HEK293T (cell line): ENCODE measurements at regions not wholly inside any gene's neighbourhood (a gene's known extent, or its start where the extent isn't known, plus 50 kb on each side); places are given as distances from the start of the nearest gene placed in this dataset.

Experiments used
- CTCF ChIA-PET: fragments of 350-600 bp; formaldehyde crosslinking; extraction: SDS; loops from one replicate; lab custom pipeline; 2021; ENCODE audit warnings: antibody characterized with exemption, inconsistent platforms; lab: Yijun Ruan, JAX
- POLR2A ChIA-PET: fragments of 350-600 bp; formaldehyde crosslinking; extraction: SDS; loops from one replicate; lab custom pipeline; 2020; ENCODE audit warnings: antibody characterized with exemption, inconsistent platforms; lab: Yijun Ruan, JAX
- DNase-seq: peaks from one replicate; pipeline ENCODE4 v3.0.0; 2012; ENCODE audit warnings: mixed read lengths; ENCODE audit errors: extremely low spot score
- ARNT ChIP-seq: fragments of 450-650 bp; IDR thresholded peaks from 2 replicates; pipeline ENCODE4 v1.6.1; 2017; ENCODE audit warnings: mild to moderate bottlenecking
- BHLHE40 ChIP-seq: fragments of 450-650 bp; IDR thresholded peaks from 2 replicates; pipeline ENCODE4 v1.6.1; 2016; ENCODE audit warnings: mild to moderate bottlenecking, moderate library complexity, borderline replicate concordance
- CTBP1 ChIP-seq: fragments of 450-650 bp; IDR thresholded peaks from 2 replicates; pipeline ENCODE4 v1.6.1; 2016; ENCODE audit warnings: borderline replicate concordance
- ELF4 ChIP-seq: fragments of 450-650 bp; IDR thresholded peaks from 2 replicates; pipeline ENCODE4 v1.6.1; 2017; ENCODE audit warnings: antibody characterized with exemption
- FOXA1 ChIP-seq: fragments of 450-650 bp; IDR thresholded peaks from 2 replicates; pipeline ENCODE4 v1.6.1; 2016; ENCODE audit warnings: mild to moderate bottlenecking
- FOXK2 ChIP-seq: fragments of 450-650 bp; IDR thresholded peaks from 2 replicates; pipeline ENCODE4 v1.6.1; 2016; ENCODE audit warnings: mild to moderate bottlenecking
- FOXM1 ChIP-seq: fragments of 450-650 bp; IDR thresholded peaks from 2 replicates; pipeline ENCODE4 v1.6.1; 2017; ENCODE audit warnings: mild to moderate bottlenecking, borderline replicate concordance
- HDGF ChIP-seq: fragments of 450-650 bp; IDR thresholded peaks from 2 replicates; pipeline ENCODE4 v1.6.1; 2017; ENCODE audit warnings: antibody characterized with exemption, borderline replicate concordance
- L3MBTL2 ChIP-seq: fragments of 450-650 bp; conservative IDR thresholded peaks from 2 replicates; pipeline ENCODE4 v1.6.1; 2016; ENCODE audit warnings: mild to moderate bottlenecking
- LEF1 ChIP-seq: fragments of 450-650 bp; IDR thresholded peaks from 2 replicates; pipeline ENCODE4 v1.6.1; 2017; ENCODE audit warnings: mild to moderate bottlenecking, borderline replicate concordance
- NFRKB ChIP-seq: fragments of 450-650 bp; IDR thresholded peaks from 2 replicates; pipeline ENCODE4 v1.6.1; 2016; ENCODE audit warnings: mild to moderate bottlenecking, moderate library complexity
- PKNOX1 ChIP-seq: fragments of 450-650 bp; IDR thresholded peaks from 2 replicates; pipeline ENCODE4 v1.6.1; 2016
- SP1 ChIP-seq: fragments of 450-650 bp; IDR thresholded peaks from 2 replicates; pipeline ENCODE4 v1.6.1; 2017
- SUZ12 ChIP-seq: fragments of 450-650 bp; IDR thresholded peaks from 2 replicates; pipeline ENCODE4 v1.6.1; 2016; ENCODE audit warnings: mild to moderate bottlenecking
- TARDBP ChIP-seq: fragments of 450-650 bp; IDR thresholded peaks from 2 replicates; pipeline ENCODE4 v1.6.1; 2016
- ZNF384 ChIP-seq: fragments of 450-650 bp; IDR thresholded peaks from 2 replicates; pipeline ENCODE4 v1.6.1; 2016

- DNase-seq = no peak
- TF ChIP-seq ZNF384 = no peak
- no peak for TF ChIP-seq FOXM1
- TF ChIP-seq SP1 = no peak
- no peak for TF ChIP-seq HDGF
- TF ChIP-seq ARNT = no peak
- TF ChIP-seq NFRKB = no peak
- TF ChIP-seq LEF1 = no peak
- TF ChIP-seq SUZ12 = no peak
- POLR2A ChIA-PET = no interaction called here
- CTCF ChIA-PET = no interaction called here
Measured at GRCh38 chr3:30986551-30986950, 92.1 kb upstream of the GADL1 start.

- ChIA-PET CTCF (no interaction called here), POLR2A (no interaction called here)
- DNase-seq = no peak
- TF ChIP-seq LEF1 (no peak), FOXK2 (no peak), ZNF384 (no peak), L3MBTL2 (no peak), FOXA1 (no peak), TARDBP (no peak), SUZ12 (no peak), BHLHE40 (no peak), NFRKB (no peak), PKNOX1 (no peak), SP1 (no peak), ELF4 (no peak), HDGF (no peak), ARNT (no peak), CTBP1 (no peak)
Measured at GRCh38 chr3:30988769-30989168, 94.3 kb upstream of the GADL1 start.

- ChIA-PET POLR2A (interaction anchor here (0.5 kb wide), 1 partner anchor 88 kb away, joined by 3 read pairs; no protein-coding TSS in a partner anchor), CTCF (no interaction called here)
- no peak for DNase-seq
- TF ChIP-seq LEF1 (no peak), SUZ12 (no peak), FOXM1 (no peak), ARNT (no peak), ELF4 (no peak), CTBP1 (no peak), BHLHE40 (no peak), PKNOX1 (no peak), ZNF384 (no peak), HDGF (no peak), NFRKB (no peak), L3MBTL2 (no peak)
Measured at GRCh38 chr3:30989276-30990030, 95.0 kb upstream of the GADL1 start.

GRCh38 chr3:30996467-30996866, 102.0 kb upstream of the GADL1 start:
- DNase-seq = no peak
- ChIA-PET POLR2A (no interaction called here), CTCF (no interaction called here)
- TF ChIP-seq ELF4 (no peak), NFRKB (no peak), HDGF (no peak), ARNT (no peak), FOXM1 (no peak), FOXK2 (no peak), LEF1 (no peak), SP1 (no peak), FOXA1 (no peak), TARDBP (no peak), CTBP1 (no peak), L3MBTL2 (no peak), SUZ12 (no peak), BHLHE40 (no peak), ZNF384 (no peak), PKNOX1 (no peak)

- ChIA-PET POLR2A (no interaction called here), CTCF (no interaction called here)
- DNase-seq = no peak
- no peak for TF ChIP-seq NFRKB
- no peak for TF ChIP-seq BHLHE40
- TF ChIP-seq CTBP1 = no peak
- no peak for TF ChIP-seq ZNF384
- no peak for TF ChIP-seq HDGF
- no peak for TF ChIP-seq FOXM1
- TF ChIP-seq SP1 = no peak
- TF ChIP-seq LEF1 = no peak
- no peak for TF ChIP-seq L3MBTL2
- no peak for TF ChIP-seq SUZ12
- no peak for TF ChIP-seq TARDBP
- TF ChIP-seq PKNOX1 = no peak
- TF ChIP-seq ARNT = no peak
- no peak for TF ChIP-seq FOXK2
- no peak for TF ChIP-seq ELF4
- no peak for TF ChIP-seq FOXA1
Measured at GRCh38 chr3:31002730-31003129, 108.3 kb upstream of the GADL1 start.
